ENCODE measurements at regions not wholly inside any gene's neighbourhood (a gene's known extent, or its start where the extent isn't known, plus 50 kb on each side); places are given as distances from the start of the nearest gene placed in this dataset.

DNA sequence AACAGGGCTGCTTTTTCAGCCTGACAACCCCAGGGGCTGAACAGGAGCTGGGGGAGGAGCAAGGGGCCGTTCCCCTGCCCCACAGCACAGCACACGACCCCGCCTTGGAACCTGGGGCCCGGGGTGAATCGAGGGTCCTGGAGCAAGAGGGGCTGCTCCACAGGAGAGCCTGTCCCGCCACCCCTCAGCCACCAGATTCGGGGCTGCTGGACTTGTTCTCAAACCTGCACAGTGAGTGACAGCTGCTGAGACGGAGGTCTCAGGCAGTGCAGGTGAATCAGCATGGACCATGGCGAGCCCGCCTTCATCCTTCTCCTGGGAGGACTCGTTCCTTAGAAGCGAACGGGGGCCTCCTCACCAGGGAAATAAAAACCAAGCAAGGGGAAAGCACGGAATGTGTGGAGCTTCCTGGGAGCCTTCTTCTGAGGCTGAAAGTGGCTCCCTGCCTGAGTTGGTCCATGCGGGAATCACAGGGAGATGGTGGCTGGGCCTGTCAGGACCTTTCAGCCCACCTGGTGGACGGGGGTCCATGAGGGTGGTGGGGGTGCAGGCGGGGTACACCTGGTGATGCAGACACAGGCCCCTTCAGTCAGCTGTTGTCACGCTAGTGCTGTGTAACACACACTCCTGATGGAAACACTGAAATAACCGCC lies 125.4 kb downstream of the SIK1 start:
- DNase-seq, result no peak

DNA sequence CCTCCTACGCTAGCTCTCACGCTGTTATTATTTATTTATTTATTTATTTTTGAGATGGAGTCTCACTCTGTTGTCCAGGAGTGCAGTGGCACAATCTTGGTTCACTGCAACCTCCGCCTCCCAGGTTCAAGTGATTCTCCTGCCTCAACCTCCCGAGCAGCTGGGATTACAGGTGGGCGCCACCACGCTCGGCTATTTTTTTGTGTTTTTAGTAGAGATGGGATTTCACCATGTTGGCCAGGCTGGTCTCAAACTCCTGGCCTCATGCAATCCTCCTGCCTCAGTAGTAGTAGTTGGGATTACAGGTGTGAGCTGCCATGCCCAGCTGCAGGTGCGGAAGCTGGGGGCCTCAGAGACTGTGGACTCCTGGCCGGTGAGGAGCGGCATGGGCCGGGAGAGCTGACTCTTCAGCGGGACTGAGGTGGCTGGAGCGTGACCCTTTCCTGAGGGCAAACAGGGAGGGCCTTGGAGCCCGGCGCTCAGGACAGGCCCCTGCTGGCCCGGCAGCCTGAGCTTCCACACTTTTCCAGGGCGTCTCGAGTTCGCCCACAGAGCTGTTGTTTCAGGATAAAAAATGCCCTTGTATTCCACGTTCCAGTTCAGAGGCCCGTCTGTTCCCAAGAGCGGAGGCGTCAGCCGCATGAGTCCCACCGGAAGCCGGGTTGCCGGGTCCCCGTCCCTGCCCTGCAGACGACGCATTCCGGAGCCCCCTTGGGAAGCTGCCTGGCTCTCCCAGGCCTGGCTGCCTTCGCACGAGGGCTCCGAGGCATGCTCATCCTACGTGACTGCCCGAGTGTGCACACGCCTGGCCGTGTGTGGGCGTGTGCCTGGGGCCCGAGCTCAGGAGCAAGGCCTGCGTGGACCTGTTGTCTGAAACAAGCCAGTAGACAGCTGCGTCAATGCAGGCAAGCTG lies 126.2 kb downstream of the SIK1 start:
- DNase-seq, result no peak

DNA sequence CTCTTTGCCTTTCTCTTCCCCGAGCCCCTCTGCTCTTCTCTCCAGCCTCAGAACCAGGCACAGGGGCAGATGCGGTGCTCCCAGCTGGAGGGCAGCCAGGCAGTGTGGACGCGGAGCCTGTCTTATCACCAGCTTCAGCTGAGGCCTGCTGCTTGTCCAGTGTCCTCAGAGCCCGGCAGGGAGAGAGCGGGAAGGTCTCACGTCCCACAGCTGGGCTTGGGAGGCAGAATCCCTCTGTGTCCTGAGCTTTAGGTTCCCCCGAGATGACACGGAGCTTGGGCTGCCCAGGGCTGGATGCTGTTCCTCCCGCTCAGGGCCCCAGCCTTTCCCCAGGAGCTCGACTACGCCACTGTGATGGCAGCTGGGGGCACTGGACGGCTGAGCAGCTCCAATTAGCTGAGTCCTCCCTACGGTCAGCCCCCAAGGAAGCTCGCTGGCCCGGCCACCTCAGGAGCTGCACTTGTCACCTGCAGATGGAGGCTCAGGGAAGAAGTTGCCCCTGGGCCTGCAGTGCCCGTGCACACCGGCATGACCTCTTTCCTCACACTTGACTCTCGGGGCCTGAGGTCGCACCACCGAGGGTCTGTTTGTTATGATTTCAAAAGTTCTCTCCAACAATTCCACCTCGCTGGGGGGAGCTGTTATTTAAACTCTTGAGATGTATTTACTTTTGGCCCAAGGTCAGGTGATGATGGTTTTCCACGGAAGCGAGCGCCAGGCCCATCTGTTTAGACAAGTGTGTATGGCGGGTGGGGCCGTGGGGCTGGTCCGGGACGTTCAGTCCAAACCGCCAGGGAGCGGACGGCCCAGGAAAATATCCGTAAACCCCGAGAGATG lies 127.3 kb downstream of the SIK1 start:
- DNase-seq, result no peak

DNA sequence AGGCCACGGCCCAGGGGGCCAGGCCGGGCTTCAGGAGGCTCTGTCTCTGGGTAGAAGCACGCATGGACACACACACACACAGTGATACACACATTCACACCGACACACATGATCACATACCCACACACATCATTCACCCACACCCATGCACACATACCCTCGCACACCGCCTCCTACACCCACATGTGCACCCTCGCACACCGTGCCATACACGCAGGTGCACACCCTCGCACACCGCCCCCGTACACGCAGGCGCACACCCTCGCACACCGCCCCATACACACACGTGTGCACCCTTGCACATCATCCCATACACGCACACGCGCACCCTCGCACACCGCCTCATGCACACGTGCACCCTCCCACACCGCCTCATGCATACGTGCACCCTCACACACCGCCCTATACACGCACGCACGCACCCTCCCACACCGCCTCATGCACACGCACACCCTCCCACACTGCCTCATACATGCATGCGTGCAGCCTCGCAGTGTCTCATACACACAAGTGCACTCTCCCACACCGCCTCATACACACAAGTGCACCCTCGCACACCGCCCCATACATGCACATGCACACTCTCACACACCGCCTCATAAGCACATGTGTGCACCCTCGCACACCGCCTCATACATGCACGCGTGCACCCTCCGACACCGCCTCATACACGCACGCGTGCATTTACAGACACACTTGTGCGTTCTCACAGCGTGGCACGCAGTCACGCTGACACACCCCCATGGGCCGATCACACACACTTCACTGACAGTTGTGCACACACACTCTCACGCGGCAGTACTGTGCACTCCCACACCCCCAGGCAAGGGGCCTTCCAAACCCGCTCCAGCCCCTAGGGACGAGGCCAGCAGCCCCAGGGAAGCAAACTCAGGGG lies 128.1 kb downstream of the SIK1 start:
- no peak for DNase-seq

DNA sequence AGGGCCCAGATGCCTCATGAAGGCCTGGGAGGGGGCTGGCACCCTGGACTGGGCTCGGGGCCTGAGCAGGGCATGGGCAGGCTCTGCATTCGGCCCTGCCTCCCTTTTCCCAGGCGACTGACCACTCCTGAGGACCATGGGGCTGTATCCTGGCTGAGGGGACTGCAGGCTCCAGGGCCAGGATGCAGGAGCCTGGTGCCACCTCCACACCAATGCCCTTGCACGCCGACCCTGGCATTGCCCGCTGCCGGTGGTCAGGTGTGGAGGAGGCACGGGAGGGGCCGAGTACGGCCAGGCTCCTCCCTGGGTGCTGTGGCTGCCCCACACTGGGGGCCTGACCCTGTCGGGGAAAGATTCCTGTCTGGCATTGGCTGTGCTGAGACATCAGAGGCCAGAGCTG lies 128.9 kb downstream of the SIK1 start:
- no peak for DNase-seq

DNA sequence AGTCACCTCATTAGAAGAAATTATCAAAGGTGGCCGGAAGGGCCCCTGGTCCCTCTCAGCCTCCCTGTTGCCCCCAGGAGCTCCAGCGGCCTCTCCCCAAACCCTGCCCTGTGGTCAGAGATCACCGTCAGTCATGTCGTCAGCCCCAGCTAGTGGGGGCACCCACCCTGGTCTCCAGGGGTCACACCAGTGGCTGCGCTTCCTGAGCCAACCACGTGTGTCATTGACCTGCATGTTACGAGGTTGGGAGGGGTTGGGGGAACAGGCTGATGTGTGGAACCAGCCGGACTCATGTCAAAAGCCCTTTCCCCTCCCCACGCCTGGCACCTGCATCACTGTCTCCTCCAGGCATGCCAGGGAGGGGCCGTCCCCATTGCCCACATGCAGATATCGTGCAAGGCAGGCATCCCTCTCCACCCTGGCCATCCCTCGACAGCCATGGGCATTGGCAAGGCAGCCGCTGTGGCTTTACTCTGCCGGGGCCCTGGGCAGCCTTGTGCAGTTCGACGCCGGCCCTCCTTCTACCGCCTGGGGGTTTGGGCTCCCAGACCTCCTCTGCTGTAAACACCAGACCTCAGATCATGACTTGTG lies 128.7 kb downstream of the CRYAA start:
- no peak for DNase-seq

DNA sequence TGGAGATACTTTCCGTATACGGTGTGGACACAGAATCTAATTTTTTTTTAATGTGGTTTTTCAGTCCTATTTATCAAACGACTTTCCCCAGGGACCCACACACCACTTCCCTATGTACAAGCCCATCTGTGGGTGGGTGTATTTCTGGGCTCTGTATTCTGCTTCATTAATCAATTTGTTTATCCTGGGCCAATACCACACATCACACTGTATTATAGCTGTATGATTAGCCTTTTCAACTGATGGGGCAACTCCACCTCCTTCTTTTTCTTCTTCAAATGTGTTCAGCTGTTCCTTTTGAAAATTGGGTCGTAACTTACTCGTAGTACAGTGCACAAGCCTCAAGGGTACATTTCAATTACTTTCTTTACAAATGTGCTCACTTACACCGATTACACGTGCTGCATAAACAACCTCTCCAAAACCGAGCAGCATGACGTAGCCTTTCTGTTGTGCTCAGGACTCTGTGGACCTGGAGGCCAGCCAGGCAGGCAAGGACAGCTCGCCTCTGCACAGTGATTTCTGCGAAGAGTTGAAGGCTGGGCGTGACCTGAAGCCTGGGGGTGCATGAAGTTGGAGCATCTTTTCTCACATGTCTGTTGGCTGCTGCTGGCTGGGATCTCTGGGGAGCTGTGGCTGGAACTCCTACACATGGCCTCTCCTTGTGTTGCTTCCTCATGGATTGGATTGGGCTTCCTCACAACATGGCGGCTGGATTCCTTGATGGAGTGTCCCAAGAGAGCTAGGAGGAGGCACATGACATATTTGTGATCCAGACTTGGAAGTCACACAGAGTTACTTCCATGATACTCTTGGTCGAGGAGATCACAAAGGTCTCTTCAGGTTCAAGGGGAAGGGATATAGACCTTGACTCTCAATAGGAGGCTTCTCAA lies 126.5 kb downstream of the CRYAA start:
- DNase-seq, result no peak

DNA sequence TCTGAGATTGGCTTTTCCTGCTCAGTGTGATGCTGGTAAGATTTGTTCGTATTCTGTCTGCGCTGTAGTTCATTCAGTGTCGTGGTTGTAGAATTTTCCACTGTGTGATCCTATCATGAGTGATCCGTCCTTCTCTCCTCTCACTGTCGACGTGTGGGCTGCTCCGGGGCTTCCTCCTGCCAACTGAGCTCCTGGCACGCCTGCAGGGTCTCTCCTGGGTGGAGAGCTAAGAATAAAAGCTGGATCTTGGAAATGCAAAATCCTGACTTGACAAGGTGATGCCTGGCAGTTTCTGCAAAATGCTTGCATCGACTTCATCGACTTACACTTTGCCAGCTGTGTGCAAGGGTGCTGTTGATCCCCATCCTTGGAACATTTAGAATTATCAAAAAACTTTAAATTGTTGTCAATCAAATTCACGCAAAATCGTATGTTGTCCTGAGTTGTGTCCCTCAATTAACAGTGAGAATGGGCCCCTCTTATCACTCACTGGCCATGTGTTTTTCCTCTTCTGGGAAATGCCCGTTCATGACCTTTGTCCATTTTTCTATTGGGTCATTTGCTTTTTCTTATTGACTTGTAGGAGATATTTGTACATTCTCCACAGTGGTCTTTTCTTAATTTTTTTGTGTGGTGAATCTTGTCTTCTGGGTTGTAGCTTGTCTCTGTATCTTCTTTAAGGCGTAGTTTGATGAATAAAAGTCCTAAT lies 125.5 kb downstream of the CRYAA start:
- no peak for DNase-seq

DNA sequence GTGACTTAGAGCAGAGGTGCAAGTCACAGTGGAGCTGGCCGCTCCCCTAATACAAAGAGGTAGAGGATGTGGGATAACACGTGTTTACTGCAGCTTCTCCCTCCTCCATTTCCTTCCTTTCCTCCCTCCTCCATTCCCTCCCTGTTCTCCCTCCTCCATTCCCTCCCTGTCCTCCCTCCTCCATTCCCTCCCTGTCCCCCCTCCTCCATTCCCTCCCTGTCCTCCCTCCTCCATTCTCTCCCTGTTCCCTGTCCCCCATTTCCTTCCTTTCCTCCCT lies 124.0 kb downstream of the CRYAA start:
- no peak for DNase-seq

DNA sequence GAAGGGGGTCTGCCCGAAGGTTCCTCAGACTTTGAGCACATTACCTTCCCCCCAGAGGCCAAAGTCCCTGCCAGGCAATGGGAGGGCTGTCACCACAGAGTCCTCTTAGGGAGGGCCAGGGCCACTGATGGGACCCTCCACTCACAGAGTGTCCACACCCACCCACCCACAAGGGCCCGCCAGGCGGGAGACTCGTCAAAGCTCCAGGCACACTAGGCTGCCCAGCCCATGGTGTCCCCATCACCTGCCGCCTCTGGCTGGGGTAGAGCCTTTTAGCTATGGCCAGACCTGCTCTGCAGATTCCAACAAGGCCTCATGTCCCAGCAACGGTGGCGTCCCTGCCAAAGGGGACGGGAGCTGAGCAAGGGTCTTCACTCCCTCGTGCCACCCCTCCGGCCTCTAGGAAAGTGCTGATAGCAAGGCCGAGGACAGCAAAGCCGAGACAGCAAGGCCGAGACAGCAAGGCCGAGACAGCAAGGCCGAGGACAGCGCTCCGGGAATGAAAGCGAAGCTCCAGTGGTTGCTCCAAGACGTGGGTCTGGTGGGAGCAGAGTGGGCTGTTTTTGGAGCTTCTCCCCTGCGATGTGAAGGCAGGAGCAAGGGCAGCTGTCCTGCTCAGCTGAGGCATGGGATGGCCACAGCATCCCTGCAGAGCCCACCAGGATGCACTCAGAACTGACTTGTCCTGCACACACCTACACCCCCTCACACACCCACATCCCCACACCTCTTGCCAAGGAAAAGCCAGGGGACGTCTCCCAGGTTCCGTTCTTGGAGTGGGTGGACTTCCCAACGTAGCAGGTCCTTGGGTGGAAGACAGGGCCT lies 123.4 kb downstream of the CRYAA start:
- DNase-seq, result no peak

DNA sequence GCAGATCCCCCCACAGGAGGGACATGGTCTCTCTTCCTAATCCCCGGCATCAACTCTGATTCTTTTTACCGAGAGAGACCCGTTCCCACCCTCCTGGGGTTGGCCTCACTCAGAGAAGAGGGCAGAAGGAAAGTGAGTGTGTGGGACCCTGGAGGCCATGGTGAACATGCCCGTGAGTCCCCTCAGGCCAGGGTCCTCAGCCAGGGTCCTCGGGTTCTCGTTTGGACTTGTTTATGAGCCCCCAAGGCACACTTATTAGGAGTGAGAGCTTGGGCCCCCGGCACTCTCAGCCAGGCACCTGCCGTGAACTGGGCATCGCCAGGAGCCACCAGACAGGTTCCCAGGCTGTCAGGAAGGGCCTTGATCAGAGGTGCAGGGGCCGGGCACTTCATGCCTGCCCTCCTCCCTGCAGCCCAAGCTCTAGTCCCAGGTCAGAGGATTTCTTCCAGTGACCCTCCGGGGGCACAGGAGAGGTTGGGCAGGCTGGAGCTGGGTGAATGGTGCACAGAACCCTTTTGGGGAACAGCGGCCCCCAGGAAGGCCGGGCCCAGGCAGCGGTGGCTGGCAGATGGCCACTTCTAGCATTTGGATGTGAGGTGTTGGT lies 122.6 kb downstream of the CRYAA start:
- no peak for DNase-seq

DNA sequence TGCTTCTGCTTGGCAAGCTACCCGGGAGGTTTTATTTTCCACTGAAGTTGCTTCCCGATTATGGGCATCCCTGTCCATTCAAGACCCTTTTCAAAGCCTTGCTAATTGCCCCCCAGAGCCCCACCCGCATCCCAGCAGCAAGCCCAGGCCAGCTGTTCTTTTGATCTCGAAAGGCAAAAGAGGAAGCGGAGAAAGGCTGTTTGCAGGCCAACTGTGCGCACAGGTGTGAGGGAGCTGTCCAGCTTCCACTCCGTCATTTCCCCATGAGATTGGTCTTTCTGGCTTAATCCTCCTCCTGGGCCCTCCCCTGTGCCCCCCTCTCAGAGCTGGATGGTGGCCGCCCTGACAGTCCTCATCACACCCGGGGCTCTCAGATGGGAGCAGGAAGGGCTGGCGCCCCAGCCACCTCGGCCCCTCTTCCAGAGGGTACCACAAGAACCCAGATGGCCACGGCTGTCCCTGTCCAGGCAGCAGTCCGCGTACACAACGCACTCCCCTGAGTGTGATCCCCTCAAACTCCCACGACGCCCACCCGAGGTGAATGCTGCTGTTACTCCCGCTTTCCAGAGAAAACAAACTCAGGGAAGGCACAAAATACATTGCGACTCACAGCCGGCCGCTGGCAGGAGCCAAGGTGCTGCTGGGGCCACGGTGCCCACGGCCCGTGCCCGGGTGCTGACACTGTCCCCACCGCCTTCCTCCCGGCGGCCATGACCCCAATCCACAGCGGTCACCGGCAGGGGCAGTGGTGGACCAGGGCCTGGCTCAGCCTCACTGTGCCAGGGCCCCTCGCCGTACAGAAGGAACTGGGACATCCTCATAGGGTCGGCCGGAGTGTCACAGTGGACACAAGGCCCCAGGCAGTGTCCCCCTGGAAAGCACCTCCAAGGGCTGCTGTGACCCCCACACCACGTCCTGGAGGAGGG lies 121.9 kb downstream of the CRYAA start:
- DNase-seq, result no peak

DNA sequence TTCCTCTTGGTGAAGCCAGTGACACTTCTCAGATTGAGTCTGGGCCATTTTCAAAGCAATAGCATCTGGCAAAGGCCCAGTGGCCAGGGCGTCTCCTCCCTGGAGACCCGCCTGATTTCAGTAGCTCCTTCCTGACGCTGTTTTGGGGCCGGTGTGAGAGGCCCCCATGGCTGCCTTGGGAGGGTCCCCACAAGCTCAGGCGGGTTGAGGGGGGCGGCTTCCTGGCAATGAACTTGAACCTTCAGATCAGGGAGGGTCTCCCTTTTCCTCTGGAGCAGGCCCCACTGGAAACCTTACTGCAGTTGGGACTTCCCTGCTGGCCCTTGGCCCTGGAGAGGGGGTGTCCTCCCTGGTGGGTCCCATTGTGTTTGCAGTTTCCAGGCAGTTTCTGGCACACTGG lies 121.2 kb downstream of the CRYAA start:
- no peak for DNase-seq

DNA sequence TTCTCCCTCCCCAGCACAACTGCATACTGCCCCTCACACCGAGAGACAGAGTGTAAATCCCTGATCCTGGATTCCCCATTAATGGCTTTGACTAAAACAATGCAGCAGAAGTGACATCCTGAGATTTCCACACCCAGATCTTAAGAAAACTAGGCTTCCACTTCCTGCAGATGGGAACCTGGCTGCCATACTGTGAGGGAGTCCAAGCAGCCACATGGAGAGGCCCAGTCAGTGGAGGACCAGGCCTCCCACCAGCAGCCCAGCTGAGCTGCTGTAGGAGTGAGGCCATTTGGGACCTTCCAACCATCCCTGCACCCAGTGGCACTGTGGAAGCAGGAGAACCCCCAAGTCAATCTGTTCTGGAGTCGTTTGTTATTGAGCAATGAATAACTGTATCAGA lies 120.6 kb downstream of the CRYAA start:
- DNase-seq, result no peak

DNA sequence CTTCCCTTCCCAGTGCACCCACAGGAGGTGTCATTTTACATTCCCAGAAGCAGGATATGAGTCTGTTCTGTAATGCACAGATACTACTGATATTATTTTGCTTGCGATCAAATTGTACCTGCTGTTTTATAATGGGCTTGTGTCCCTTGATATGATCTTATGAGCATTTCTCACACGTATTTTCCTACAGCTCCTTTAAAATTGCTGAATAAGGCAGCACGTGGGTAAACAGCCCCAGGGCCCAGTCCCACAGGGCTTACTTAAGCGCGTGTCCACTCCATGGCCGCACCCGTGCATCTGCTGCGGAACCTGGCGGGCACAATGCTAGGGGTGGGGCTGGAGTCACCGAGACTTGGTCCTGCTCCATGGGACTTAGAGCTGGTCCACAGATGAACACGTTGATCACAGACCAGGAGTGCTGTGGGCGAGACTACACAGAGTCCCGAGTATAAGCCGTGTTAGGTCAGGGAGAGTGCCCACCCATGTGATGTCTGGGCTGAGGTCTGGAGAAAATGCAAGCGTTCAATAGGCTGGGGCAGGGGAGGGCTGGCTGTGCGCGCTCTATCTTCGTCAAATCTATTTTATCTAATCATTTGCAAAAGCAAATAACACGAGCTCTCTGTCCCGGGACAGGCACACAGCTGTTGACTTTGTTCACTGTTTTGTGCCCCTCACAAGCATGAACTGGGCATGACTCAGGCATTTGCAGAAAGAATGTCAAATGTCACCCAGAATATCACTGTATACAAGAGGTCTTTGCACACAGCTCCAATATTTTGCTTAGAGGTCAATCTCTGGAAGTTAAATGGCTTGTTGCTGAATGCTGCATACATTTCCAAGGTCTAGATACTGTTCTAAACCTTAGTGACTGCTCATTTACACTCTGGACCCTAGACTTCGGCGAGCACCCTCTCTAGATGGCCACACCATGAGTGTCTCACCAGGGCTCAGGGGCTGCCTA lies 119.3 kb downstream of the CRYAA start:
- no peak for DNase-seq

DNA sequence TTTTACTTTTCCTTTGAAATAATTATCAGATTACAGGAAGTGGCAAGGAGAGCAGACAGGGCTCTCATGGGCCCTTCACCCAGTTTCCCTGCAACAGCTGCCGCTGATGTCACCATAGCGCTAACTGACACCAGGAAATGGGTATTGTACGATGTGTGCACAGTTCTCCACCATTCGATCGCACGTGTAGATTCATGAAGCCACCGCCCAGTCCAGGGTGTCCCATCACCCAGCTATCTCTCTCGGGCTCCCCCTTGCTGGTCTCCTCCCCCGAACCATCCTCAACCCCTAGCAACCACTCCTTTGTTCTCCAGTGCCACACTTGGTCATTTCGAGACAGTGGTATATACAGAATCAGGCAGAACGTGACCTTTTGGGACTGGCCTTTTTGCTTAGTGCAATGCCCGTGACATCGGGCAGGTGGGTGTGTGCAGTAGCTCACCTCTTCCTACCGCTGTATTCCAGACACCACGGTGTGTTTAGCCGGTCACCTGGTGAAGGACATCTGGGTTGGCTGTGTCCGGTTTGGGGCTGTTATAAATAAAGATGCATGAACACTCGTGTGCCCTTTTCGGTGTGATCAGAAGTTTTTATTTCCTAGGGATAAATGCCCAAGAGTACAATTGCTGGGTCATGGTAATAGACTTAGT lies 118.4 kb downstream of the CRYAA start:
- peak; percentile 34 for DNase-seq
